DND-41 (cell line): ENCODE measurements at regions not wholly inside any gene's neighbourhood (a gene's known extent, or its start where the extent isn't known, plus 50 kb on each side); places are given as distances from the start of the nearest gene placed in this dataset.

Source experiments
- EZH2 ChIP-seq: IDR thresholded peaks from 3 replicates; pipeline ENCODE4 v1.6.1; 2012; ENCODE audit warnings: borderline replicate concordance, low read depth, mild to moderate bottlenecking, moderate library complexity, low read length, inconsistent platforms; ENCODE audit not compliant: severe bottlenecking
- TF ChIP-seq, protein P1 (sequence below): IDR thresholded peaks from 2 replicates; pipeline ENCODE4 v1.5.1; 2012; ENCODE audit warnings: borderline replicate concordance, low read length, moderate library complexity, mild to moderate bottlenecking; ENCODE audit not compliant: poor library complexity, severe bottlenecking; ENCODE audit errors: extremely low read depth

DNA sequence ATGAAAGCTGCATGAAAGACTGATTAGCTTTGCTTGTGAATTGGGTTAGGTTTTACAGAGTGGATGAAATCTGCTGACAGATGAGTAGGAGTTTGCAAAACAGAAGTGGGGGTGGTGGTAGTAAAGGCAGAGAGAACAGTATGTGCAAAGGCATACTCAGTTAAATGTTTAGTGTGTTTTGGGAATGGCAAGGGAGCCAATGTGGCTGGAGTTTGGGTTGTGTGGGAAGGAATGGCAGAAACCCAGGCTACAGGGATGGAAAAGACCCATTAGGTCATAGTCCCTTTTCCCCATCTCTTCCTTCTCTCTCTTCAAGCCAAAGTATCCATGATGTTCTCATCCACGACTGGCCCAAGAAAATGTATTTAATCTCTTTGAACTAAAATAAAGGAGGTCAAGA, 362.2 kb upstream of the LYPLAL1 start:
- TF ChIP-seq, protein P1, sequence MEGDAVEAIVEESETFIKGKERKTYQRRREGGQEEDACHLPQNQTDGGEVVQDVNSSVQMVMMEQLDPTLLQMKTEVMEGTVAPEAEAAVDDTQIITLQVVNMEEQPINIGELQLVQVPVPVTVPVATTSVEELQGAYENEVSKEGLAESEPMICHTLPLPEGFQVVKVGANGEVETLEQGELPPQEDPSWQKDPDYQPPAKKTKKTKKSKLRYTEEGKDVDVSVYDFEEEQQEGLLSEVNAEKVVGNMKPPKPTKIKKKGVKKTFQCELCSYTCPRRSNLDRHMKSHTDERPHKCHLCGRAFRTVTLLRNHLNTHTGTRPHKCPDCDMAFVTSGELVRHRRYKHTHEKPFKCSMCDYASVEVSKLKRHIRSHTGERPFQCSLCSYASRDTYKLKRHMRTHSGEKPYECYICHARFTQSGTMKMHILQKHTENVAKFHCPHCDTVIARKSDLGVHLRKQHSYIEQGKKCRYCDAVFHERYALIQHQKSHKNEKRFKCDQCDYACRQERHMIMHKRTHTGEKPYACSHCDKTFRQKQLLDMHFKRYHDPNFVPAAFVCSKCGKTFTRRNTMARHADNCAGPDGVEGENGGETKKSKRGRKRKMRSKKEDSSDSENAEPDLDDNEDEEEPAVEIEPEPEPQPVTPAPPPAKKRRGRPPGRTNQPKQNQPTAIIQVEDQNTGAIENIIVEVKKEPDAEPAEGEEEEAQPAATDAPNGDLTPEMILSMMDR, result no peak
- no peak for TF ChIP-seq EZH2
